Activated T-helper 1 cell treated with anti-CD3 and anti-CD28 coated beads, Interleukin-12 subunit alpha, Interleukin-12 subunit beta, Interleukin-2, Interleukin-4 antibody, amounts not matched to agents 30 ng/mL and 10 ng/mL and 1 ng/mL, durations not matched to agents 14 hours and 24 hours and 36 hours (primary cell): ENCODE measurements at regions not wholly inside any gene's neighbourhood (a gene's known extent, or its start where the extent isn't known, plus 50 kb on each side); places are given as distances from the start of the nearest gene placed in this dataset.

Experiments used
- DNase-seq: peaks from one replicate; pipeline ENCODE4 v3.0.0; 2021; ENCODE audit warnings: low spot score
- H3K27ac Mint-ChIP-seq: one replicate; pipeline ENCODE4 v1.8.0; 2021; ENCODE audit warnings: mild to moderate bottlenecking, mixed read lengths
- H3K27me3 Mint-ChIP-seq: one replicate; pipeline ENCODE4 v1.8.0; 2022; ENCODE audit warnings: mild to moderate bottlenecking, moderate library complexity, mixed read lengths; ENCODE audit not compliant: insufficient read depth
- H3K36me3 Mint-ChIP-seq: one replicate; pipeline ENCODE4 v1.8.0; 2021; ENCODE audit warnings: low read depth, mixed read lengths
- H3K4me1 Mint-ChIP-seq: one replicate; pipeline ENCODE4 v1.8.0; 2021; ENCODE audit warnings: low read depth, mixed read lengths
- H3K4me3 Mint-ChIP-seq: one replicate; pipeline ENCODE4 v1.8.0; 2021; ENCODE audit warnings: mild to moderate bottlenecking, moderate library complexity, mixed read lengths
- H3K9me3 Mint-ChIP-seq: one replicate; pipeline ENCODE4 v1.8.0; 2021; ENCODE audit warnings: mixed read lengths
- intact Hi-C: fragments of 100-400 bp; cut with micrococcal nuclease; formaldehyde crosslinking; loops from one replicate; pipeline ENCODE4 v1.15.1; 2024

DNA sequence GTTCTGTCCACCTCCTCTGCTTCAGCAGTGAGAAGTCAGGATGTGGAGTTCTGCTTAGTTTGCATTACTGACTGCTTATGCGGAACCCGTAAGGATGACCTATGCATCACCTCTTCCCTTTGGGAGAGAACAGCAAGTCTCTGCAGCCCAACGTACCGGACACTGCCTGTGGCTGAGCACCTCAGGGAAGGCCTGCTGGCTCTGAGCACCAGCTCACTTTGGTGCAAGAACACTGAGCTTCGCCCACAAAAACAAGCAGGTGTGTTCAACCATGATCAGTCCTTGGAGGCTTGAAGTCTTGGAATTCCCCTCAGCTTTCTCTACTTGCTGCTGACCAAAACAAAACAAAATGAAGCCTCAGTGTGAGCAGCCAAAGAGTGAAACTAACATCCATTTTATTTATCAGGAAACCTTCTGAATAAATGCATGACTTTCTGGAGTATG, 52.7 kb upstream of the NCK2 start:
- Mint-ChIP-seq H3K4me1 (no peaks in the 10 kb centered on the region), H3K27me3 (peaks cover 3% of the 10 kb centered on the region), H3K4me3 (no peak overlapping the region), H3K27ac (no peak overlapping the region), H3K36me3 (no peaks in the 10 kb centered on the region), H3K9me3 (no peaks in the 10 kb centered on the region)
- intact Hi-C loops: no loop called here
- no peak for DNase-seq

DNA sequence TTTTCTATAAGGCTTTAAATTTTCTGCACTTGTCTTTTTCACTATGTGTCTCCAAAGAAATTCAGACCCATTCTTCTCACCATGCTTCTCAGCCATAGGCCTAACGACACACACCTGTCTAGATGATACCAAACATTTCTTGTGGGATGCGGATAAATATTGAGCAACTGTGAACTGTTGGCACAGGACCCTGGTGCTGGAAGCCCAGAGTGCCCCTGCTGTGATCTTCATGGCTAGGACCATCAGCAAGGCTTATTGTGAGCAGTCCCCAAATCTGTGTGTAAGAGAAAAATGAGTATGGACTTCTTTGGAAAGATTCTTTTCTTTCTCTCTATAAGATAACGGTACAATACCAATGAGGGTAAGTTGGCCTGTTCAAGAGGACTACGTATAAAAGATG, 54.1 kb upstream of the NCK2 start:
- no peaks in the 10 kb centered on the region for H3K9me3 Mint-ChIP-seq
- intact Hi-C loops: no loop called here
- no peak for DNase-seq

DNA sequence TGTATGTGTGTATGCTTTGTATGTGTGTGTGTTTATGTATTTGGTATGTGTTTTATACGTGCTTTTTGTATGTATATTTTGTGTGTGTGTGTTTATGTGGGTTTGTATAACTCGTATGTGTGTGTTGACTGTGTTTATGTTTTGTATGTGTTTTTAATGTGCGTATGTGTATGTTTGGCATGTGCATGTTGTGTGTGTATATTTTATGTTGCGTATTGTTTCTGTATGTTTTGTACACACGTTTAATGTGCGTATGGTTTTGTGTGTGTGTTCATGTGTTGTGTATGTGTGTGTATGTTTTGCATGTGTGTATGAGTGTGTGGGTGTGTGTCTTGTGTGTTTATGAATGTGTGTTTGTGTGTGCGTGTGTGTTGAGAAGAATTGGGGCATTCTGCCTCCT, 55.2 kb upstream of the NCK2 start:
- H3K4me1 Mint-ChIP-seq: no peaks in the 10 kb centered on the region
- intact Hi-C loops: no loop called here

More for the DNA sequence above, 54.1 kb upstream of the NCK2 start:
- no peak overlapping the region for H3K4me3 Mint-ChIP-seq
- no peak overlapping the region for H3K27ac Mint-ChIP-seq
- no peaks in the 10 kb centered on the region for H3K36me3 Mint-ChIP-seq
- no peaks in the 10 kb centered on the region for H3K4me1 Mint-ChIP-seq
- H3K27me3 Mint-ChIP-seq: no peaks in the 10 kb centered on the region

DNA sequence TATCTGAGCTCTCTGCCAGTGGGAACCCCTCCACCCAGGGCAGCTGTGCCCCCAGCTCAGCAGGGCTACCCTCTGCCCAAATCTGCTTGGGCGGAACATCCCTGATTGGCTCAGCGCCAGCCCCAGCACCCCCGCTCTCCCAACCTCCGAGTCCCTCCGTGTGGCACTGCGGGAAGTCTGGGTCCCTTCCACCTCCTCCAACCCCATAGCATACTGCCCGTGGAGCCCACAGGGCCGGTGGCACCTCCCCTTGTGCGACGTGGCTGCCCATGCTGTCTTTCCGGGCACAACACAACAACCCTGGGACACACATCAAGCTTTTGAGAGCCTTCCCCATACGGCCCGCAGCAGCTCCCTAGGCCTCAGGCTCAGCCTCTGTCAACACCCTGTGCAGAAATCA, 55.8 kb upstream of the NCK2 start:
- H3K27ac Mint-ChIP-seq: no peak overlapping the region
- no peaks in the 10 kb centered on the region for H3K36me3 Mint-ChIP-seq
- no peaks in the 10 kb centered on the region for H3K27me3 Mint-ChIP-seq
- no peaks in the 10 kb centered on the region for H3K9me3 Mint-ChIP-seq
- H3K4me3 Mint-ChIP-seq: no peak overlapping the region
- no peaks in the 10 kb centered on the region for H3K4me1 Mint-ChIP-seq
- DNase-seq: no peak
- intact Hi-C loops: no loop called here

More for the DNA sequence above, 55.2 kb upstream of the NCK2 start:
- H3K27me3 Mint-ChIP-seq: no peaks in the 10 kb centered on the region
- no peak overlapping the region for H3K27ac Mint-ChIP-seq
- no peak overlapping the region for H3K4me3 Mint-ChIP-seq
- DNase-seq: no peak
- H3K36me3 Mint-ChIP-seq: no peaks in the 10 kb centered on the region
- H3K9me3 Mint-ChIP-seq: no peaks in the 10 kb centered on the region

DNA sequence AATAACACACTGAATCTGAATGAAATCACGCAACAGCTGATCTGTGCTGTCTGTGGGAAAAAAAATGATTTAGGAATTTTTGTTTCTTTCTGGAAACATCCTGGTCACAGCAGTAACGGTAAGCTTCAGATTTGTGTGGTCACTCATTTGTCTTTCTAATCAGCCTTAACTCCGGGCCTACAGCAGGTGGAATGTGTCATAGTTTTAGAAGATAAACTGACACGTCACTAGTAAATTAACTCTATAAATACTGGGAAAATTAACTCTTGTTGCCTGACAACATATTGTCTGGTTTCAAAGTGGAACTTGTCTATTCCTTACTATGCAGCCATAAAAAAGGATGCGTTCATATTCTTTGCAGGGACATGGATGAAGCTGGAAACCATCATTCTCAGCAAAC, 58.1 kb upstream of the NCK2 start:
- DNase-seq: no peak
- intact Hi-C loops: no loop called here
- Mint-ChIP-seq H3K27ac (no peak overlapping the region), H3K27me3 (no peaks in the 10 kb centered on the region), H3K9me3 (no peaks in the 10 kb centered on the region), H3K4me3 (no peak overlapping the region), H3K4me1 (no peaks in the 10 kb centered on the region), H3K36me3 (no peaks in the 10 kb centered on the region)

DNA sequence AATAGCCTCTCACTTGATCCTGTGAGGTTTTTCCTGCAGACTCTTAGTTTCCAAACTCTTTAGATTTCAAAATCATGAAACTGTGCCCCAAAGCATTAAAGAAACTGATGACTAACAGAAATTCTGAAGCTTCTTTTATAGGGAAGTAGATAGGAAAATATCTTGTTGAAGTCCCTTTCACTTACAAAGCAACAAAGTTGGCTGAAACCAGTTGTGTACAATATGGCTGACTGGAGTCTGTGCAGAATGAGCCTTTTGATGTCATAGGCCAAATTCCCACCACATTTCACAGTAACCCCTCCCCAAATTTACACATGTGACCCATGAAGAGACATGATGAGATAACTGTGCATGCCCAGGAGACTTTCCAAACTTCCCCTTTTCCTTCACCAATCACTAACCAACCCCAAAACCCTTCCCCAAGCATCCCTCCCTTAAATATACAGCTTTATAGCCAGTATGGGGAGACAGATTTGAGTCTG, 61.7 kb upstream of the NCK2 start:
- intact Hi-C loops: loop anchor here (5.0 kb wide), 1 partner anchor 54 kb away; no protein-coding TSS in a partner anchor
- no peak overlapping the region for H3K4me3 Mint-ChIP-seq
- H3K4me1 Mint-ChIP-seq: no peaks in the 10 kb centered on the region
- no peaks in the 10 kb centered on the region for H3K27me3 Mint-ChIP-seq
- H3K9me3 Mint-ChIP-seq: no peaks in the 10 kb centered on the region
- no peaks in the 10 kb centered on the region for H3K36me3 Mint-ChIP-seq
- DNase-seq: no peak
- no peak overlapping the region for H3K27ac Mint-ChIP-seq

DNA sequence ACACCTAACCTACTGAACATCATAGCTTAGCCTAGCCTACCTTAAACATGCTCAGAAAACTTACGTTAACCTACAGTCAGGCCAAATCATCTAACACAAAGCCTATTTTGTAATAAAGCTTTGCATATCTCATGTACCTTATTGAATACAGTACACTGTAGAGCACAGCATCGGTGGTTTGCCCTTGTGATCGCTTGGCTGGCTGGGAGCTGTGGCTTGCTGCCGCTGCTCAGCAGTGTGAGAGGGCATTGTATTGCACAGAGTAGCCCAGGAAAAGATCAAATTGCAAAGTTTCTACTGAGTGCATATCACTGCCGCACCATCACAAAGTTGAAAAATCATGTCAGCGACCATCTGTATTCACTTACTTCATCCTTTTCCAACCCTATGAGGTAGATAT, 62.3 kb upstream of the NCK2 start:
- H3K4me3 Mint-ChIP-seq: no peak overlapping the region
- DNase-seq: no peak
- no peak overlapping the region for H3K27ac Mint-ChIP-seq
- H3K27me3 Mint-ChIP-seq: no peaks in the 10 kb centered on the region
- no peaks in the 10 kb centered on the region for H3K4me1 Mint-ChIP-seq
- no peaks in the 10 kb centered on the region for H3K36me3 Mint-ChIP-seq
- intact Hi-C loops: loop anchor here (5.0 kb wide), 1 partner anchor 55 kb away; no protein-coding TSS in a partner anchor
- H3K9me3 Mint-ChIP-seq: no peaks in the 10 kb centered on the region

DNA sequence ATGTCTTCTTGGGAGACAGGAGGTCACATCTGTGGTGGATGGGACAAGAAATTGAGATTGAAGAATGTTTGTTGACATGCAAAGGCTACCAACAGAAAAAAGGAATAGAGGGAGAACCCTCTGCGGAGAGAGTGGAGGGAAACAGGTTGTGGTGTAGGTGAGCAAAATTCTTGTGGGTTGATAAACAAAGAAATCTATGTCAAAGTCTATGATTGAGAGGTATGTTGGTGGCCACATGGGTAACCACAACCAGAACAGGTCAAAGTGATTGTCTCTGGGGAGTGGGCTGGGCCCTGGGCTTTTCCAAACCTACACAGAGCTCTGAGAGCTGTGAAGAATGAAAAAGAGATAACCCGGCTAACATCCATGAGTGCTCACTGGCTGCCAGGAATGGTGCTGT, 62.8 kb upstream of the NCK2 start:
- no peak for DNase-seq
- intact Hi-C loops: loop anchor here (5.0 kb wide), 1 partner anchor 55 kb away; no protein-coding TSS in a partner anchor
- H3K9me3 Mint-ChIP-seq: no peaks in the 10 kb centered on the region

DNA sequence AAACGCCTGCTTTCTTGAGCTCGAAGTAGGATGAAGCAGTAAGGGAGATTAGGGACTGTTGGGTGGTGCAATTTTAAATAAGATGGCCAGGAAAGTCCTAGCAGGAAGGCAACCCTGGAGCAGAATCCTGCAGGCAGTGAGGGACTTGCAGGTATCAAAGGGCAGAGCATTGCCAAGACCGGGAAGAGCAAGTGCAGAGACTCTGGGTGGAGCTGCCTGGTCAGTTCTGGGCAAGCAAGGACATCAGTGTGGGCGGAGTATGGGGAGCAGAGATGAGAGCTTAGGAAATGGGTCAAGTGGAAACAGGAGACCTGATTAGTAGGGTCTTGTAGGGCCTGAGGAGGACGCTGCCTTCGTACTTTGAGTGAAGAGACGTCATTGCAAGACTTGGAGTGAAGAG, 64.4 kb upstream of the NCK2 start:
- Mint-ChIP-seq H3K27me3 (no peaks in the 10 kb centered on the region), H3K4me3 (no peak overlapping the region), H3K36me3 (no peaks in the 10 kb centered on the region), H3K9me3 (no peaks in the 10 kb centered on the region), H3K4me1 (peaks cover 7% of the 10 kb centered on the region), H3K27ac (no peak overlapping the region)
- no peak for DNase-seq
- intact Hi-C loops: loop anchor here (5.0 kb wide), 1 partner anchor 57 kb away; no protein-coding TSS in a partner anchor

More for the DNA sequence above, 62.8 kb upstream of the NCK2 start:
- Mint-ChIP-seq H3K36me3 (no peaks in the 10 kb centered on the region), H3K4me3 (no peak overlapping the region), H3K27ac (no peak overlapping the region), H3K4me1 (no peaks in the 10 kb centered on the region), H3K27me3 (no peaks in the 10 kb centered on the region)

DNA sequence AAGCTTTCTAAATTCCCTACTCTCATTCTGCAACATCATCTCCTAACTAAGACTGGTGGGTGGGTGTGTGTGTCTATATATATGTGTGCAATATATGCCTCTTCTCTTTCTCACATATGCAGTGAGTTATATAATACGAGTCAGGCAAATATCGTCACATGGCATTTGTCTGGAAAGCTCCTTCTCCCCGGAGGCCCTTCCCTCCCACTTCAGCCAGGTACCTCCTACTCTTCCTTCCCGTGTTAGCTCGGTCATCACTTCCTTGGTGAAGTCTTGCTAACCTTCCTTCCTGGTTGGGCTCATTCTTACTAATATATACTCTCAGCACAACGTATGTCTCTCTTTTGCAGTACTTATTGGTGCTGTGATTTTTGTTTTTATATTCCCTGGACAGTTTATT, 66.4 kb upstream of the NCK2 start:
- H3K27ac Mint-ChIP-seq: no peak overlapping the region
- peaks cover 2% of the 10 kb centered on the region for H3K36me3 Mint-ChIP-seq
- intact Hi-C loops: no loop called here
- no peaks in the 10 kb centered on the region for H3K9me3 Mint-ChIP-seq
- no peaks in the 10 kb centered on the region for H3K27me3 Mint-ChIP-seq
- DNase-seq: no peak
- H3K4me3 Mint-ChIP-seq: no peak overlapping the region
- H3K4me1 Mint-ChIP-seq: peaks cover 19% of the 10 kb centered on the region

DNA sequence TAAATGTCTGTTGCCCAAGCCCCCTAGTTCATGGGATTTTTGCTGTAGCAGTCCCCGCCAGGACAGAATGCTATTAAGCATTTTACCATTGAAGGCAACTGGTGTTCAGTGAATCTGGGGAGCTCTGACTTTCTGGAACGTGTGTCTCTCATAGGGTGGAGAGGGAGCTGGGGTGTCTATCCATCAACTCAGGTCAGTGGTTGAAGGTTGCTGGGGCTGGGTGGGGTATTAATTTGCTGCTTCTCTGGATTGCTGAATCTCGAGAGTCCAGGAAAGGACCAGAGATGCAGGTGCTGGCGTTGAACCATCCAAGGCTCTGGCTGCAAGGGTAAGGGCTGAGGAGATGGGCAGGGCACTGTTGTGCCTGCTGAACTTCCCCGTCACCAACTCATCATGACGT, 66.8 kb upstream of the NCK2 start:
- intact Hi-C loops: no loop called here
- peaks cover 2% of the 10 kb centered on the region for H3K36me3 Mint-ChIP-seq
- no peaks in the 10 kb centered on the region for H3K9me3 Mint-ChIP-seq
- no peak overlapping the region for H3K27ac Mint-ChIP-seq
- H3K27me3 Mint-ChIP-seq: no peaks in the 10 kb centered on the region
- H3K4me1 Mint-ChIP-seq: peaks cover 19% of the 10 kb centered on the region
- DNase-seq: no peak
- H3K4me3 Mint-ChIP-seq: no peak overlapping the region

DNA sequence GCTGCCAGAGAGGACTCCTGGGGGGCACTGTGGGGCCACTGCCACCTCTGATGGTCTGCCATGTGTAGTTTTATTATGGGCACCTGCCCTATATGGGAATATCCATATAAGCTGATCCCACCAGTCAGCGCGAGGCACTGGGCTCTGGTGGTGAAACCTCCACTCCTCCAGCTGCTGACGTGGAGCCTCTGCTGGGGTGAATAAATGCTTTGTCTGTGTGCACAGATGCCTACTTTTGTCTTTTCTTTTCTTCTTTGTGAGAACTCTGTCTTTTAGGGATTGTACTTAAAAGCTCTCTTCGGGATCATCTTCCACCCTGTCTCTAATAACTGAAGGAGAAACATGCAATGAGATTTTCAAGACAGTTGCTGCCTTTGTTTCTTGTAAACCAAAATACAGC, 68.9 kb upstream of the NCK2 start:
- Mint-ChIP-seq H3K9me3 (no peaks in the 10 kb centered on the region), H3K27ac (peak overlapping the region; percentile 49), H3K27me3 (no peaks in the 10 kb centered on the region), H3K4me3 (no peak overlapping the region), H3K36me3 (peaks cover 2% of the 10 kb centered on the region), H3K4me1 (peaks cover 19% of the 10 kb centered on the region)
- DNase-seq: no peak
- intact Hi-C loops: loop anchor here (1.0 to 2.0 kb wide), 2 partner anchors 26 to 73 kb away; no protein-coding TSS in a partner anchor

DNA sequence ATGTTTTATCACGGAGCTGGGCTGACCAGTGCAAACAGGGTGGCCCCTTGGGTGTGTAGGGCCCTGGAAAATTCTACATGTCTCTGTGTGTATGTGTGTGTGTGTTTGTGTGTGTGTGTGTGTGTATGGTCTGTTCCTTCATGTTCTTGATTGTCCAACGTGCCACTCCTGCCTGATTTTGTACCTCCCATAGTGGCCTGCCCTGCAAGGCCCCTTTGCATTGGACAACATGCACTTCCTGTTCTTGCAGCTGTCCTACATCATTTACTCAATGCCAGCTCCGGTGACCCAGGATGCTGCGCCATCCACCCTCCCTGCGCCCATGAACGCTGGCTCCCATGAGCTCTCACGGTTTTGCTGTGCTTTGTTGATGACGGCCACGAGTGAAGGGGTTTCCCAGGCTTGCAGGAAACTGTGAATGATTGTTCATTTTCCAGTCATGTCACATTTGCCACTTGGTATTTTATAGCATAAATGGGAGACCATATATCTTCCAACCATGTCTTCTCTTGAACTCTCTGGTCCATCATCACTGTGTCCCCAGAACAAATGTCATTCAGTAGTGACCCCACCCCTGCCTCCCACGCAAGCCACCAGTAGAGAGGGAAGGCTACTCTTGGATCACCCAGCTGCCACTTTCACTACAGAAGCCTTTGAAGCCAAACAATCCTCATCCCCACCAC, 69.7 kb upstream of the NCK2 start:
- H3K27me3 Mint-ChIP-seq: no peaks in the 10 kb centered on the region

More for the DNA sequence above, 69.7 kb upstream of the NCK2 start:
- Mint-ChIP-seq H3K36me3 (peaks cover 2% of the 10 kb centered on the region), H3K27ac (peak overlapping the region; percentile 65), H3K4me1 (peaks cover 19% of the 10 kb centered on the region), H3K4me3 (no peak overlapping the region), H3K9me3 (no peaks in the 10 kb centered on the region)
- no peak for DNase-seq
- intact Hi-C loops: loop anchor here (1.0 to 2.0 kb wide), 2 partner anchors 25 to 74 kb away; no protein-coding TSS in a partner anchor
